ENCODE measurements at regions not wholly inside any gene's neighbourhood (a gene's known extent, or its start where the extent isn't known, plus 50 kb on each side); places are given as distances from the start of the nearest gene placed in this dataset.

- no peak for DNase-seq (ENCODE audit: low spot score)
Measured at GRCh38 chr11:119982517-119983239, 155.2 kb downstream of the TRIM29 start.

- no peak for DNase-seq (ENCODE audit: low spot score)
Measured at GRCh38 chr11:119980431-119980830, 157.5 kb downstream of the TRIM29 start.

- DNase-seq (ENCODE audit: low spot score): no peak
Measured at GRCh38 chr11:119979701-119980100, 158.2 kb downstream of the TRIM29 start.

GRCh38 chr11:119978696-119979095 is 159.2 kb downstream of the TRIM29 start:
- DNase-seq (ENCODE audit: low spot score): no peak

GRCh38 chr11:119977881-119978280 is 160.0 kb downstream of the TRIM29 start:
- no peak for DNase-seq (ENCODE audit: low spot score)

- DNase-seq (ENCODE audit: low spot score): no peak
Measured at GRCh38 chr11:119977561-119977860, 160.4 kb downstream of the TRIM29 start.

GRCh38 chr11:119976805-119977560 is 160.9 kb downstream of the TRIM29 start:
- no peak for DNase-seq (ENCODE audit: low spot score)

GRCh38 chr11:119975561-119976152 is 162.3 kb downstream of the TRIM29 start:
- DNase-seq (ENCODE audit: low spot score): no peak

- no peak for DNase-seq (ENCODE audit: low spot score)
Measured at GRCh38 chr11:119974467-119974866, 163.4 kb downstream of the TRIM29 start.

GRCh38 chr11:119974051-119974450 is 163.9 kb downstream of the TRIM29 start:
- DNase-seq (ENCODE audit: low spot score): no peak

GRCh38 chr11:119972281-119972680 is 165.6 kb downstream of the TRIM29 start:
- no peak for DNase-seq (ENCODE audit: low spot score)

GRCh38 chr11:119970555-119971304 is 167.2 kb downstream of the TRIM29 start:
- no peak for DNase-seq (ENCODE audit: low spot score)

- no peak for DNase-seq (ENCODE audit: low spot score)
Measured at GRCh38 chr11:119964136-119965025, 173.5 kb downstream of the TRIM29 start.

GRCh38 chr11:119957951-119958350 is 180.0 kb downstream of the TRIM29 start:
- DNase-seq (ENCODE audit: low spot score): no peak

- no peak for DNase-seq (ENCODE audit: low spot score)
Measured at GRCh38 chr11:119952441-119952840, 185.5 kb downstream of the TRIM29 start.

- DNase-seq (ENCODE audit: low spot score): no peak
Measured at GRCh38 chr11:119943298-119943655, 194.6 kb downstream of the TRIM29 start.

GRCh38 chr11:119942583-119943297 is 195.2 kb downstream of the TRIM29 start:
- no peak for DNase-seq (ENCODE audit: low spot score)

- DNase-seq (ENCODE audit: low spot score): no peak
Measured at GRCh38 chr11:119941636-119942411, 196.1 kb downstream of the TRIM29 start.

GRCh38 chr11:119941171-119941570 is 196.7 kb downstream of the TRIM29 start:
- DNase-seq (ENCODE audit: low spot score): no peak

GRCh38 chr11:119940401-119940976 is 197.4 kb downstream of the TRIM29 start:
- no peak for DNase-seq (ENCODE audit: low spot score)
